GM12878 (cell line): ENCODE measurements at regions not wholly inside any gene's neighbourhood (a gene's known extent, or its start where the extent isn't known, plus 50 kb on each side); places are given as distances from the start of the nearest gene placed in this dataset.

Experiments used
- BACH1 ChIP-seq: fragments of 450-650 bp; IDR thresholded peaks from 2 replicates; pipeline ENCODE4 v1.6.1; 2017; ENCODE audit warnings: mild to moderate bottlenecking, borderline replicate concordance
- CTCF ChIP-seq, 3 experiments: IDR thresholded peaks in 2 of 3; conservative IDR thresholded peaks in 1 of 3; 2 replicates each; pipeline ENCODE4 v1.5.1; 2011; ENCODE audit warnings: low read depth in 3 of 3, low read length in 3 of 3, mild to moderate bottlenecking in 3 of 3, control low read depth in 2 of 3, moderate library complexity in 2 of 3, inconsistent platforms in 1 of 3, mixed read lengths in 1 of 3; ENCODE audit not compliant: control insufficient read depth in 2 of 3, insufficient read depth in 1 of 3; ENCODE audit errors: extremely low read depth in 1 of 3
- ETV6 ChIP-seq, 2 experiments: fragments of 450-650 bp in 1 of 2; IDR thresholded peaks in 1 of 2; conservative IDR thresholded peaks in 1 of 2; 2 replicates each; pipeline ENCODE4 v1.6.1; 2014; ENCODE audit warnings: antibody characterized with exemption in 1 of 2, borderline replicate concordance in 1 of 2, low read depth in 1 of 2, mild to moderate bottlenecking in 1 of 2, moderate library complexity in 1 of 2
- JUNB ChIP-seq: IDR thresholded peaks from 2 replicates; pipeline ENCODE4 v1.6.1; 2016; ENCODE audit warnings: antibody characterized with exemption, mild to moderate bottlenecking
- POLR2A ChIP-seq: IDR thresholded peaks from 2 replicates; pipeline ENCODE4 v1.6.1; 2011; ENCODE audit warnings: low read depth, mild to moderate bottlenecking, low read length
- POLR2AphosphoS2 ChIP-seq: IDR thresholded peaks from 2 replicates; pipeline ENCODE4 v1.6.1; 2011; ENCODE audit warnings: low read depth, mild to moderate bottlenecking, low read length, improper control_type of control experiment, moderate library complexity
- POLR2AphosphoS5 ChIP-seq: IDR thresholded peaks from 2 replicates; pipeline ENCODE4 v1.6.1; 2011; ENCODE audit warnings: mild to moderate bottlenecking, low read length, inconsistent platforms
- REST ChIP-seq: IDR thresholded peaks from 2 replicates; pipeline ENCODE4 v1.6.1; 2012; ENCODE audit warnings: mild to moderate bottlenecking, low read depth, low read length
- STAT1 ChIP-seq: fragments of 450-650 bp; conservative IDR thresholded peaks from 2 replicates; pipeline ENCODE4 v1.6.1; 2014; ENCODE audit warnings: antibody characterized with exemption, mild to moderate bottlenecking
- USF1 ChIP-seq: IDR thresholded peaks from 2 replicates; pipeline ENCODE4 v1.6.1; 2011; ENCODE audit warnings: borderline replicate concordance, low read depth, mild to moderate bottlenecking, moderate library complexity, mixed read lengths, low read length; ENCODE audit not compliant: insufficient read depth; ENCODE audit errors: extremely low read length
- TF ChIP-seq, protein P1 (sequence below): IDR thresholded peaks from 2 replicates; pipeline ENCODE4 v1.6.1; 2012; ENCODE audit warnings: low read depth, low read length, improper control_type of control experiment

DNA sequence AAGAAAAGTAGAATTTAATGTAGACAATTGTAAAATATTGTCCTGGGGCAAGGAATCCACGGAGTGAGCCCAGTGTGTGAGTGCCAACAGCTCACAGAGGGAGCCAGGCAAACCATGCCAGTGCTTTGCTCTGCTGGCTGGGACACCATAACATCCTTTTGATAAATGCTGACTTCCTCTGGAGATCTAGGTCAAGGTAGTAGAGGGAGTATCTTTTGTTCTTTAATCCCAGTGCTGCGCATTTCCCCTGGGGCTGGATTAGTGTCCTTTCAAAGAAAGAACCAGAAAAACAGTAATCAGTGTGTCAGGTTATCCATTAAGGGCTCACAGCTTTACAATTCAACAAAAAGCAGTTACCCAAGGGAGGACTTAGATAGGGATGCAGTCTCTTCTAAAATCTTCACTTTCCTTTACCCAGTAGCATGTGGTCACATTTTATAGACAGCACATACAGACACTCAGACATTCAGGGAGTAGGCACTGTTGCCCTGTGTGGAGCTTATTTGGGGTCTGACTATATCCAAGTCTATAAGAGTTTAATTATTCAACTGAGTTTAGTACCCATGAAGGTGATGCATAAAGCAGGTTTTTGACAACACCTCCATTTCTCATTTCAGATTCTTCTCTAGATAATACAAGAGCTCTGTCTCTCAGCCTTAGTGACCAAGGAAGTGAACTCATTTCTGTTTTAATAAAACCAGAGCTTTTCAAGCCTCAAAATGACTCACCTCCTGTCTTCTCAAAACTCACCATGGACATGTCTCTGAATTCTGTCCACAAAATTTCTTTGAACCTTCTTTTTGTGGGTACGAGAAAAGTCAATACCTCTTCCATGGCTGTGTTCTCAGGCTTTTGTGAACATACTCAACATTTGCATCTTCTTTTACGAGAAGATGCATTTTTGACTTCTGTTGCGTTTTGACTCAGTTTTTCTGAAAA is 215.3 kb downstream of the BRINP2 start:
- TF ChIP-seq JUNB: no peak
- no peak for TF ChIP-seq CTCF (IDR thresholded peaks at IDR 0.05 in 2 of 3, conservative IDR thresholded peaks at IDR 0.05 in 1 of 3; ENCODE audit: control insufficient read depth in 2 of 3, extremely low read depth in 1 of 3, insufficient read depth in 1 of 3, low read depth in 3 of 3, low read length in 3 of 3)
- TF ChIP-seq POLR2AphosphoS2: no peak
- no peak for TF ChIP-seq POLR2AphosphoS5
- TF ChIP-seq REST: no peak
- TF ChIP-seq, protein P1, sequence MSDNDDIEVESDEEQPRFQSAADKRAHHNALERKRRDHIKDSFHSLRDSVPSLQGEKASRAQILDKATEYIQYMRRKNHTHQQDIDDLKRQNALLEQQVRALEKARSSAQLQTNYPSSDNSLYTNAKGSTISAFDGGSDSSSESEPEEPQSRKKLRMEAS: no peak
- TF ChIP-seq USF1: no peak
- TF ChIP-seq BACH1: no peak
- no peak for TF ChIP-seq STAT1
- TF ChIP-seq ETV6 (conservative IDR thresholded peaks at IDR 0.05 in 1 of 2, IDR thresholded peaks at IDR 0.05 in 1 of 2; ENCODE audit: borderline replicate concordance in 1 of 2, low read depth in 1 of 2): no peak
- TF ChIP-seq POLR2A: no peak
